ENCODE measurements at regions not wholly inside any gene's neighbourhood (a gene's known extent, or its start where the extent isn't known, plus 50 kb on each side); places are given as distances from the start of the nearest gene placed in this dataset.

- DNase-seq (ENCODE audit: low read depth), result no peak
- H3K4me3 ChIP-seq (ENCODE audit: low read depth, low read length), result no peak overlapping the region
- TF ChIP-seq CTCF (IDR thresholded peaks at IDR 0.05; ENCODE audit: control insufficient read depth, extremely low read depth, insufficient read depth), result no peak
These were observed 152.8 kb upstream of the CST7 start for GRCh38 chr20:24796236-24796635.

GRCh38 chr20:24797113-24797512 is 152.0 kb upstream of the CST7 start:
- no peak for TF ChIP-seq CTCF (IDR thresholded peaks at IDR 0.05; ENCODE audit: control insufficient read depth, extremely low read depth, insufficient read depth)
- no peak for DNase-seq (ENCODE audit: low read depth)
- no peak overlapping the region for H3K4me3 ChIP-seq (ENCODE audit: low read depth, low read length)

- no peak for TF ChIP-seq CTCF (IDR thresholded peaks at IDR 0.05; ENCODE audit: control insufficient read depth, extremely low read depth, insufficient read depth)
- DNase-seq (ENCODE audit: low read depth), result no peak
- H3K4me3 ChIP-seq (ENCODE audit: low read depth, low read length), result no peak overlapping the region
These were observed 151.1 kb upstream of the CST7 start for GRCh38 chr20:24797745-24798655.

- no peak for TF ChIP-seq CTCF (IDR thresholded peaks at IDR 0.05; ENCODE audit: control insufficient read depth, extremely low read depth, insufficient read depth)
- no peak for DNase-seq (ENCODE audit: low read depth)
- H3K4me3 ChIP-seq (ENCODE audit: low read depth, low read length), result no peak overlapping the region
These were observed 150.0 kb upstream of the CST7 start for GRCh38 chr20:24798930-24799705.

- H3K4me3 ChIP-seq (ENCODE audit: low read depth, low read length), result no peak overlapping the region
- no peak for DNase-seq (ENCODE audit: low read depth)
- TF ChIP-seq CTCF (IDR thresholded peaks at IDR 0.05; ENCODE audit: control insufficient read depth, extremely low read depth, insufficient read depth), result no peak
These were observed 149.0 kb upstream of the CST7 start for GRCh38 chr20:24799971-24800580.

GRCh38 chr20:24802286-24802820 is 146.7 kb upstream of the CST7 start:
- H3K4me3 ChIP-seq (ENCODE audit: low read depth, low read length), result no peak overlapping the region
- TF ChIP-seq CTCF (IDR thresholded peaks at IDR 0.05; ENCODE audit: control insufficient read depth, extremely low read depth, insufficient read depth), result no peak
- no peak for DNase-seq (ENCODE audit: low read depth)
